Effector memory CD4-positive, alpha-beta T cell (primary cell): ENCODE measurements at regions not wholly inside any gene's neighbourhood (a gene's known extent, or its start where the extent isn't known, plus 50 kb on each side); places are given as distances from the start of the nearest gene placed in this dataset.

ENCODE experiments used
- DNase-seq, 3 donors: peaks; one replicate each; pipeline ENCODE4 v3.0.0-alpha.2; 2020
- H3K27ac ChIP-seq: 2 replicates; pipeline ENCODE4 v1.7.0; 2013; ENCODE audit warnings: mild to moderate bottlenecking, low read length, moderate library complexity; ENCODE audit not compliant: insufficient read depth, poor library complexity, severe bottlenecking
- H3K27me3 ChIP-seq: replicated peaks from 2 replicates; pipeline ENCODE4 v1.7.0; 2013; ENCODE audit warnings: mild to moderate bottlenecking, low read length; ENCODE audit not compliant: insufficient read depth, control insufficient read depth, poor library complexity, severe bottlenecking
- H3K36me3 ChIP-seq: 2 replicates; pipeline ENCODE4 v1.7.0; 2013; ENCODE audit warnings: mild to moderate bottlenecking, low read length, moderate library complexity; ENCODE audit not compliant: control insufficient read depth, insufficient read depth
- H3K4me1 ChIP-seq: 2 replicates; pipeline ENCODE4 v1.7.0; 2013; ENCODE audit warnings: low read length, mild to moderate bottlenecking; ENCODE audit not compliant: control insufficient read depth, insufficient read depth, poor library complexity, severe bottlenecking
- H3K4me3 ChIP-seq: 2 replicates; pipeline ENCODE4 v1.7.0; 2013; ENCODE audit warnings: low read length, low read depth, mild to moderate bottlenecking; ENCODE audit not compliant: insufficient read depth, poor library complexity, severe bottlenecking
- H3K9me3 ChIP-seq: 2 replicates; pipeline ENCODE4 v1.7.0; 2013; ENCODE audit warnings: mild to moderate bottlenecking, low read length, moderate library complexity; ENCODE audit not compliant: control insufficient read depth

DNA sequence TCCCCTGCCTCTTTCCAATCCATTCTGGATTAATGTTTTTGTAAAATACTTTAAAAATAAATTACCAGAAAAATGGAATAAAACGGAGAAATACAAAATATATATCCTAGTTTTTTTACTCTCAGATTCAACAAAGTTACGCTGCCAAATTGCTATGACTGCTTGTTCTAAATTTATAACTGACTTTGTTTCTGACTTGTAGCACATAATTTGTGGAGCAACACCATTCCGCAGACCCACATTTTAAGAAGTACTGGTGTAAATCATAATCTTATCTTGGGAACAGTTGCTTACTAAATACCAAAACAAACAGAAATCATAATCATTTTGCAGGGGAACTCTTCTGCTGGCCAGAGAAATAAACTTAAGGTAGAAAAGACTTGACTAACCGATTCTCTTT, 339.4 kb upstream of the CBLB start:
- peaks cover 6% of the 10 kb centered on the region for H3K4me1 ChIP-seq
- no peak overlapping the region for H3K27ac ChIP-seq
- no peak for DNase-seq
- no peak overlapping the region for H3K4me3 ChIP-seq
- no peaks in the 10 kb centered on the region for H3K9me3 ChIP-seq
- H3K27me3 ChIP-seq, result no peaks in the 10 kb centered on the region
- H3K36me3 ChIP-seq, result no peaks in the 10 kb centered on the region

- DNase-seq, result no peak
- Histone ChIP-seq H3K27ac (no peak overlapping the region), H3K36me3 (no peaks in the 10 kb centered on the region), H3K9me3 (no peaks in the 10 kb centered on the region), H3K27me3 (no peaks in the 10 kb centered on the region), H3K4me3 (no peak overlapping the region), H3K4me1 (peaks cover 6% of the 10 kb centered on the region)
Measured at GRCh38 chr3:106208967-106209366, 340.2 kb upstream of the CBLB start.

DNA sequence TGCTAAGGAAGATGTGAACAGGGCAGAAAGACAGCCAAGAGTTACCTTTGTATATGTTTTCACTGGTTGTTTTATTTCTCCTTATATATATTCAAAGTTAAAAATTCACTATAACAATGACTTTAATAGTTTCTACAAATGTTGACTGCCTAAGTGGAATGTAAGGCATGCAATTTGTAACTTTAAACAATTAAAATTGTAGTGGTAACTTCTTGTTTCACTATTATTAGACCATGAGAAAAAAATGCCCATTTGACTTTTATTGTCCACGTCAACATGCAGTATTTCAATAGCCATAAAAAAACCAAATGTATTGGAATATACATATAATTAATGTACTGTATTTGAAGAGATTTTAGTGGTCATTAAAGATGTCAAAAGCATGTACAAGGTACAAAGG, 340.7 kb upstream of the CBLB start:
- no peak overlapping the region for H3K4me3 ChIP-seq
- no peaks in the 10 kb centered on the region for H3K36me3 ChIP-seq
- no peak overlapping the region for H3K27ac ChIP-seq
- H3K27me3 ChIP-seq, result no peaks in the 10 kb centered on the region
- H3K4me1 ChIP-seq, result peaks cover 6% of the 10 kb centered on the region
- H3K9me3 ChIP-seq, result no peaks in the 10 kb centered on the region
- no peak for DNase-seq

DNA sequence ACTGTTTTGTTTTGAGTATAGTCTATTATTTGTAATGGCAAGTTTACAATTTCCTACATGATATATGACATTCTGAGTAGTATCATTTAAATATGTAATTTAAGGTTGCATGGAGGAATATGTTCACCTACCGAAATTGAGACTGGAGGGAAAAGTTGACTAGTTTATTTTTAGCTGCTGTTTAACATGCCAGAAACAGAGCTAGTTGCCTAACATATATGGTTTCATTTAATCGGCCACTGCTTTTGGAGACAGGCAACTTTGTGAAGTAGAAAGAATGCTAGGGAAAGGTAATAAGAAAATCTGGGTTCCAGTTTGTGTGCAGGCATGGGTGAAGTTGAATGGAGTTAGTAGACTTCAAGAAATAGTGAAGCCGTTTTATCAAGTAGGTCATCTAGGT, 342.1 kb upstream of the CBLB start:
- Histone ChIP-seq H3K9me3 (no peaks in the 10 kb centered on the region), H3K4me1 (peaks cover 2% of the 10 kb centered on the region), H3K27ac (no peak overlapping the region), H3K4me3 (no peak overlapping the region), H3K27me3 (no peaks in the 10 kb centered on the region), H3K36me3 (no peaks in the 10 kb centered on the region)
- DNase-seq, result no peak

- DNase-seq, result no peak
- Histone ChIP-seq H3K27ac (no peak overlapping the region), H3K9me3 (no peaks in the 10 kb centered on the region), H3K4me1 (no peaks in the 10 kb centered on the region), H3K36me3 (no peaks in the 10 kb centered on the region), H3K27me3 (no peaks in the 10 kb centered on the region), H3K4me3 (no peak overlapping the region)
Measured at GRCh38 chr3:106212665-106213222, 343.9 kb upstream of the CBLB start.

GRCh38 chr3:106213954-106214353, 345.1 kb upstream of the CBLB start:
- H3K36me3 ChIP-seq, result no peaks in the 10 kb centered on the region
- H3K4me1 ChIP-seq, result no peaks in the 10 kb centered on the region
- DNase-seq, result no peak
- H3K4me3 ChIP-seq, result no peak overlapping the region
- H3K9me3 ChIP-seq, result no peaks in the 10 kb centered on the region
- no peaks in the 10 kb centered on the region for H3K27me3 ChIP-seq
- no peak overlapping the region for H3K27ac ChIP-seq

- Histone ChIP-seq H3K27me3 (no peaks in the 10 kb centered on the region), H3K4me1 (no peaks in the 10 kb centered on the region), H3K4me3 (no peak overlapping the region), H3K27ac (no peak overlapping the region), H3K36me3 (no peaks in the 10 kb centered on the region), H3K9me3 (no peaks in the 10 kb centered on the region)
- no peak for DNase-seq
Measured at GRCh38 chr3:106214641-106215040, 345.8 kb upstream of the CBLB start.

- Histone ChIP-seq H3K36me3 (no peaks in the 10 kb centered on the region), H3K27ac (no peak overlapping the region)
- no peak for DNase-seq
Measured at GRCh38 chr3:106215047-106215446, 346.2 kb upstream of the CBLB start.

GRCh38 chr3:106217745-106218144, 348.9 kb upstream of the CBLB start:
- Histone ChIP-seq H3K27ac (no peak overlapping the region), H3K4me1 (no peaks in the 10 kb centered on the region), H3K4me3 (no peak overlapping the region), H3K9me3 (no peaks in the 10 kb centered on the region), H3K27me3 (no peaks in the 10 kb centered on the region), H3K36me3 (no peaks in the 10 kb centered on the region)
- no peak for DNase-seq

More at GRCh38 chr3:106215047-106215446, 346.2 kb upstream of the CBLB start:
- Histone ChIP-seq H3K27me3 (no peaks in the 10 kb centered on the region), H3K4me1 (no peaks in the 10 kb centered on the region), H3K9me3 (no peaks in the 10 kb centered on the region), H3K4me3 (no peak overlapping the region)

DNA sequence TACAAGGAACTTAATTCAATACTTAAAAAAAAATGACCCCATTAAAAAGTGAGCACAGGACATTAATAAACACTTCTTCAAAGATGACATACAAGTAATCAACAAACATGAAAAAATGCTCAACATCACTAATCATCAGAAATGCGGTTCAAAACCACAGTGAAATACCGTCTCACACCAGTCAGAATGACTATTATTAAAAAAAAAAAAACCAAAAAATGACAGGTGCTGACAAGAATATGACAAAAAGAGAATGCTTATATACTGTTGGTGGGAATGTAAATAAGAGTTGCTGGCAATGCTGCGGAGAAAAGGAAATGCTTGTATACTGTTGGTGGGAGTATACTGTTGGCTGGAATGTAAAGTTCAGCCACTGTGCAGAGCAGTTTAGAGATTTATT, 358.3 kb upstream of the CBLB start:
- H3K27me3 ChIP-seq, result no peaks in the 10 kb centered on the region
- peaks cover 5% of the 10 kb centered on the region for H3K4me1 ChIP-seq
- no peak overlapping the region for H3K27ac ChIP-seq
- no peak for DNase-seq
- no peaks in the 10 kb centered on the region for H3K36me3 ChIP-seq
- no peak overlapping the region for H3K4me3 ChIP-seq
- H3K9me3 ChIP-seq, result no peaks in the 10 kb centered on the region

DNA sequence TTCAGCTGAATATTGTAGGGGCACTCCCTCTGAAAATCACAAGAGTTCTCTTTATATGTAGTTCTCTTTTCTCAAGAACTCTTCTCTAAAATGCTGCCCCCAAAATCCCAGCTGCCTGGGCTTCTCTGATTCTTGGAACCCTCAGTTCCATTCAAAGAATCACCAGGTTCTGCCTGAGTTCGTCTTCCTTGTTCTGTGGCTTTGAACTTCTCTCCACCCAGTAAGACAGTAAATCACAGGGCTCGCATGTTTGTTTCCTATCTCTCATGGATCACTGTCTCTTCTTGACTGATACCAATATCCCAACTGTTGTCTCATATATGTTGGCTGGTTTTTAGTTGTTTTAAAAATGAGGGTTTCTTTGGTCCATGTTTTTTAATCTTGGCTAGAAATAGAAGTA, 359.5 kb upstream of the CBLB start:
- DNase-seq, result no peak

More for the DNA sequence above, 359.5 kb upstream of the CBLB start:
- peaks cover 5% of the 10 kb centered on the region for H3K4me1 ChIP-seq
- no peaks in the 10 kb centered on the region for H3K9me3 ChIP-seq
- no peaks in the 10 kb centered on the region for H3K36me3 ChIP-seq
- no peak overlapping the region for H3K27ac ChIP-seq
- no peak overlapping the region for H3K4me3 ChIP-seq
- no peaks in the 10 kb centered on the region for H3K27me3 ChIP-seq
